SK-N-SH treated with all-trans-retinoic acid at 6 μM for 48 hours (cell line): ENCODE measurements at regions not wholly inside any gene's neighbourhood (a gene's known extent, or its start where the extent isn't known, plus 50 kb on each side); places are given as distances from the start of the nearest gene placed in this dataset.

Experiments
- ATAC-seq: fragments of 200-7000 bp; cut with Tn5 transposase; 3 replicates; pipeline ENCODE4 v1.9.1; 2020; ENCODE audit warnings: mild to moderate bottlenecking, moderate library complexity
- ARNTL ChIP-seq: fragments of 450-650 bp; formaldehyde crosslinking; IDR thresholded peaks from 2 replicates; pipeline ENCODE4 v1.5.0; 2020; ENCODE audit warnings: low read depth, mild to moderate bottlenecking, moderate library complexity, borderline replicate concordance
- CREB5 ChIP-seq: fragments of 250-450 bp; sonication (Bioruptor Pico); IDR thresholded peaks from 2 replicates; pipeline ENCODE4 v1.5.1; 2020; ENCODE audit warnings: low read depth, mild to moderate bottlenecking, moderate library complexity
- CSDC2 ChIP-seq: fragments of 250-450 bp; sonication (Bioruptor Pico); IDR thresholded peaks from 2 replicates; pipeline ENCODE4 v1.5.0; 2020; ENCODE audit warnings: mild to moderate bottlenecking, moderate library complexity
- CSRNP3 ChIP-seq: fragments of 250-450 bp; sonication (Bioruptor Pico); IDR thresholded peaks from 2 replicates; pipeline ENCODE4 v1.5.1; 2021; ENCODE audit warnings: mild to moderate bottlenecking, moderate library complexity
- ESRRG ChIP-seq: fragments of 250-450 bp; sonication (Bioruptor Pico); IDR thresholded peaks from 2 replicates; pipeline ENCODE4 v1.6.1; 2021; ENCODE audit warnings: mild to moderate bottlenecking
- ISL1 ChIP-seq: fragments of 250-450 bp; sonication (Bioruptor Pico); IDR thresholded peaks from 2 replicates; pipeline ENCODE4 v2.1.2; 2022; ENCODE audit warnings: mild to moderate bottlenecking, moderate library complexity
- OSR1 ChIP-seq: fragments of 250-450 bp; sonication (Bioruptor Pico); IDR thresholded peaks from 2 replicates; pipeline ENCODE4 v1.8.0; 2022; ENCODE audit warnings: moderate library complexity, mild to moderate bottlenecking, inconsistent platforms
- PATZ1 ChIP-seq: fragments of 250-450 bp; sonication (Bioruptor Pico); IDR thresholded peaks from 2 replicates; pipeline ENCODE4 v1.8.0; 2020; ENCODE audit warnings: mild to moderate bottlenecking, moderate library complexity, borderline replicate concordance
- POU6F1 ChIP-seq: fragments of 250-450 bp; sonication (Bioruptor Pico); IDR thresholded peaks from 2 replicates; pipeline ENCODE4 v1.8.0; 2021; ENCODE audit warnings: low read depth, mild to moderate bottlenecking, moderate library complexity, borderline replicate concordance
- PPARA ChIP-seq: fragments of 250-450 bp; sonication (Bioruptor Pico); IDR thresholded peaks from 2 replicates; pipeline ENCODE4 v1.5.0; 2020; ENCODE audit warnings: mild to moderate bottlenecking, borderline replicate concordance
- RARB ChIP-seq: fragments of 250-450 bp; sonication (Bioruptor Pico); IDR thresholded peaks from 2 replicates; pipeline ENCODE4 v1.8.0; 2021; ENCODE audit warnings: mild to moderate bottlenecking, moderate library complexity
- SNAI2 ChIP-seq: fragments of 250-450 bp; sonication (Bioruptor Pico); IDR thresholded peaks from 2 replicates; pipeline ENCODE4 v1.5.0; 2020; ENCODE audit warnings: mild to moderate bottlenecking, moderate library complexity
- TCF4 ChIP-seq: fragments of 250-450 bp; sonication (Bioruptor Pico); IDR thresholded peaks from 2 replicates; pipeline ENCODE4 v1.8.0; 2021; ENCODE audit warnings: mild to moderate bottlenecking, moderate library complexity, borderline replicate concordance
- TOX ChIP-seq: fragments of 250-450 bp; sonication (Bioruptor Pico); IDR thresholded peaks from 2 replicates; pipeline ENCODE4 v1.8.0; 2021; ENCODE audit warnings: mild to moderate bottlenecking, moderate library complexity, borderline replicate concordance
- TSHZ2 ChIP-seq: fragments of 250-450 bp; sonication (Bioruptor Pico); IDR thresholded peaks from 2 replicates; pipeline ENCODE4 v1.5.0; 2020; ENCODE audit warnings: mild to moderate bottlenecking, moderate library complexity
- ZC3H10 ChIP-seq: fragments of 250-450 bp; sonication (Bioruptor Pico); IDR thresholded peaks from 2 replicates; pipeline ENCODE4 v1.5.1; 2021; ENCODE audit warnings: mild to moderate bottlenecking, moderate library complexity
- ZFP3 ChIP-seq: fragments of 250-450 bp; sonication (Bioruptor Pico); IDR thresholded peaks from 2 replicates; pipeline ENCODE4 v1.5.0; 2020; ENCODE audit warnings: mild to moderate bottlenecking, moderate library complexity
- ZFP30 ChIP-seq: fragments of 450-650 bp; formaldehyde crosslinking; IDR thresholded peaks from 2 replicates; pipeline ENCODE4 v1.5.0; 2022; ENCODE audit warnings: mild to moderate bottlenecking, moderate library complexity
- ZNF565 ChIP-seq: fragments of 450-650 bp; formaldehyde crosslinking; conservative IDR thresholded peaks from 2 replicates; pipeline ENCODE4 v1.5.0; 2020; ENCODE audit warnings: low read depth, mild to moderate bottlenecking, moderate library complexity
- ZNF70 ChIP-seq: fragments of 450-650 bp; formaldehyde crosslinking; IDR thresholded peaks from 2 replicates; pipeline ENCODE4 v1.5.0; 2020; ENCODE audit warnings: mild to moderate bottlenecking, moderate library complexity
- ZNF8 ChIP-seq: fragments of 450-650 bp; formaldehyde crosslinking; IDR thresholded peaks from 2 replicates; pipeline ENCODE4 v1.5.0; 2020; ENCODE audit warnings: mild to moderate bottlenecking, moderate library complexity

GRCh38 chr9:1434052-1434767 is 384.1 kb downstream of the DMRT2 start:
- TF ChIP-seq ZC3H10 (CRISPR knock-in tag) = no peak
- TF ChIP-seq ZFP30 (CRISPR knock-in tag) = no peak
- no peak for TF ChIP-seq TCF4 (CRISPR knock-in tag)
- no peak for TF ChIP-seq ZNF565 (CRISPR knock-in tag)
- TF ChIP-seq CSRNP3 (CRISPR knock-in tag) = no peak
- no peak for TF ChIP-seq SNAI2 (CRISPR knock-in tag)
- TF ChIP-seq TSHZ2 (CRISPR knock-in tag) = no peak
- TF ChIP-seq ZNF8 (CRISPR knock-in tag) = no peak
- TF ChIP-seq, all 23 proteins: peak for 0
- no peak for ATAC-seq

GRCh38 chr9:1434811-1435210 is 384.7 kb downstream of the DMRT2 start:
- ATAC-seq = no peak
- TF ChIP-seq TOX (CRISPR knock-in tag) = no peak
- TF ChIP-seq SNAI2 (CRISPR knock-in tag) = no peak
- TF ChIP-seq ESRRG = no peak
- no peak for TF ChIP-seq ZNF8 (CRISPR knock-in tag)
- no peak for TF ChIP-seq POU6F1 (CRISPR knock-in tag)
- TF ChIP-seq ZNF70 = no peak
- TF ChIP-seq RARB (CRISPR knock-in tag) = no peak

GRCh38 chr9:1440256-1440655 is 390.1 kb downstream of the DMRT2 start:
- TF ChIP-seq RARB (CRISPR knock-in tag) (no peak), ISL1 (CRISPR knock-in tag) (no peak), TOX (CRISPR knock-in tag) (no peak), OSR1 (CRISPR knock-in tag) (no peak), ZC3H10 (CRISPR knock-in tag) (no peak), ZNF70 (no peak)

GRCh38 chr9:1442105-1442504 is 391.9 kb downstream of the DMRT2 start:
- TF ChIP-seq POU6F1 (CRISPR knock-in tag) (no peak), ARNTL (CRISPR knock-in tag) (no peak), TCF4 (CRISPR knock-in tag) (no peak), TSHZ2 (CRISPR knock-in tag) (no peak), PATZ1 (CRISPR knock-in tag) (no peak), ZNF8 (CRISPR knock-in tag) (no peak), CSDC2 (CRISPR knock-in tag) (no peak), ZNF70 (no peak), ZFP3 (CRISPR knock-in tag) (no peak), ZC3H10 (CRISPR knock-in tag) (no peak), ESRRG (no peak), CREB5 (no peak), PPARA (no peak)
- ATAC-seq = no peak

More at GRCh38 chr9:1440256-1440655, 390.1 kb downstream of the DMRT2 start:
- ATAC-seq = no peak
